HepG2 (cell line): ENCODE measurements at regions not wholly inside any gene's neighbourhood (a gene's known extent, or its start where the extent isn't known, plus 50 kb on each side); places are given as distances from the start of the nearest gene placed in this dataset.

Source experiments
- KAT7 ChIP-seq: IDR thresholded peaks from 2 replicates; pipeline ENCODE4 v1.6.1; 2018; ENCODE audit warnings: borderline replicate concordance, missing compliant biosample characterization
- KAT8 ChIP-seq: IDR thresholded peaks from 2 replicates; pipeline ENCODE4 v1.6.1; 2016; ENCODE audit warnings: missing genetic modification reagents, missing compliant biosample characterization
- MEIS2 ChIP-seq: sonication (generic); formaldehyde crosslinking; IDR thresholded peaks from 2 replicates; pipeline ENCODE4 v1.9.0; 2021; ENCODE audit warnings: mild to moderate bottlenecking, missing genetic modification reagents
- MLLT10 ChIP-seq: sonication (generic); formaldehyde crosslinking; IDR thresholded peaks from 2 replicates; pipeline ENCODE4 v1.4.0; 2020; ENCODE audit warnings: missing genetic modification reagents
- POLR2A ChIP-seq, 2 experiments: IDR thresholded peaks; 2 replicates each; pipeline ENCODE4 v1.6.1; 2011; ENCODE audit warnings: low read depth in 2 of 2, low read length in 2 of 2, mild to moderate bottlenecking in 1 of 2, moderate library complexity in 1 of 2; ENCODE audit not compliant: insufficient read depth in 1 of 2
- RFXANK ChIP-seq: IDR thresholded peaks from 2 replicates; pipeline ENCODE4 v1.6.1; 2016
- SRY ChIP-seq: sonication (generic); formaldehyde crosslinking; IDR thresholded peaks from 2 replicates; pipeline ENCODE4 v1.8.0; 2022; ENCODE audit warnings: mild to moderate bottlenecking, missing genetic modification reagents
- STAG1 ChIP-seq: sonication (generic); formaldehyde crosslinking; IDR thresholded peaks from 2 replicates; pipeline ENCODE4 v1.4.0; 2020; ENCODE audit warnings: missing genetic modification reagents
- TEAD3 ChIP-seq: optimal IDR thresholded peaks from 2 replicates; pipeline ENCODE3; 2016; ENCODE audit warnings: borderline replicate concordance
- ZNF432 ChIP-seq: sonication (generic); formaldehyde crosslinking; IDR thresholded peaks from 2 replicates; pipeline ENCODE4 v1.5.0; 2020; ENCODE audit warnings: missing genetic modification reagents, mild to moderate bottlenecking, borderline replicate concordance
- TF ChIP-seq, protein P1 (sequence below): sonication (generic); formaldehyde crosslinking; IDR thresholded peaks from 2 replicates; pipeline ENCODE4 v1.5.0; 2020; ENCODE audit warnings: mild to moderate bottlenecking, missing genetic modification reagents, moderate library complexity
- TF ChIP-seq, protein P2 (sequence below): sonication (generic); formaldehyde crosslinking; IDR thresholded peaks from 2 replicates; pipeline ENCODE4 v1.8.1; 2023; ENCODE audit warnings: mild to moderate bottlenecking, missing genetic modification reagents
- TF ChIP-seq, protein P3 (sequence below): sonication (generic); formaldehyde crosslinking; IDR thresholded peaks from 2 replicates; pipeline ENCODE4 v1.4.0; 2020; ENCODE audit warnings: missing genetic modification reagents, borderline replicate concordance

DNA sequence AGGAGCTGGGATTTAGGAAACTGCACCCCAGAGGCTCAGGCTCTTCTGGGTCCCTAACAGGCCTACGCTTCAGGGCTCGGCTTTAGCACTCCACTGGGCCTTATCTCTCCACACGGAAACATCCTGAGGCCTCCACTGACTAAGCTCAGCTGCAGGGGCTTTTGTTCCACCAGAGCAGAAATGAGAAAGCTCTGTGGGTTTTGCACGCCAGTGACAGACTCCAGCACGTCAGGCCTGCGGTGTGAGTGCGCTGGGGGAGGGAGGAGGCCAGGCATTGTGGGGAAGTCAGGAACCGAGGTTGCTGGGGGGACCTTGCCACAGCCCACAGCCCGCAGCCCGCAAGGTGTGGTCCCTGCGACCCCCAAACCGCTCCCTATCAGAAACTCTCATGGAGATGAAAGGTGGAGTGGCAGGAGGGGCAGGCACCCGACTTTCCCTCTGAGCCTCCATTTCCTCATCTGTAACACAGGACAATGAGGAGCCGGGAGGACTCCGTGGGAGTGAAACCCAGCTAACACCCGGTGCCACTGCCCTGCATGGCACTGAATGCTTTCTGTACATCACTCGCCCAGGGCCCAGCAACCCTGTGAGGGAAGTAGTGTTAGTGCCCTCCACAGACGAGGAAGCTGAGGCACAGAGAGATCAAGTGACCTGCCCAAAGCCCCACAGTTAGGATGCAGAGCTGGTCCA is 106.5 kb downstream of the TPRA1 start:
- TF ChIP-seq, protein P1, sequence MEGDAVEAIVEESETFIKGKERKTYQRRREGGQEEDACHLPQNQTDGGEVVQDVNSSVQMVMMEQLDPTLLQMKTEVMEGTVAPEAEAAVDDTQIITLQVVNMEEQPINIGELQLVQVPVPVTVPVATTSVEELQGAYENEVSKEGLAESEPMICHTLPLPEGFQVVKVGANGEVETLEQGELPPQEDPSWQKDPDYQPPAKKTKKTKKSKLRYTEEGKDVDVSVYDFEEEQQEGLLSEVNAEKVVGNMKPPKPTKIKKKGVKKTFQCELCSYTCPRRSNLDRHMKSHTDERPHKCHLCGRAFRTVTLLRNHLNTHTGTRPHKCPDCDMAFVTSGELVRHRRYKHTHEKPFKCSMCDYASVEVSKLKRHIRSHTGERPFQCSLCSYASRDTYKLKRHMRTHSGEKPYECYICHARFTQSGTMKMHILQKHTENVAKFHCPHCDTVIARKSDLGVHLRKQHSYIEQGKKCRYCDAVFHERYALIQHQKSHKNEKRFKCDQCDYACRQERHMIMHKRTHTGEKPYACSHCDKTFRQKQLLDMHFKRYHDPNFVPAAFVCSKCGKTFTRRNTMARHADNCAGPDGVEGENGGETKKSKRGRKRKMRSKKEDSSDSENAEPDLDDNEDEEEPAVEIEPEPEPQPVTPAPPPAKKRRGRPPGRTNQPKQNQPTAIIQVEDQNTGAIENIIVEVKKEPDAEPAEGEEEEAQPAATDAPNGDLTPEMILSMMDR: no peak
- no peak for TF ChIP-seq MEIS2 (CRISPR knock-in tag)
- TF ChIP-seq KAT7 (CRISPR knock-in tag): no peak
- TF ChIP-seq POLR2A (IDR thresholded peaks at IDR 0.05; ENCODE audit: insufficient read depth in 1 of 2, low read depth in 2 of 2, low read length in 2 of 2): no peak
- no peak for TF ChIP-seq MLLT10 (CRISPR knock-in tag)
- TF ChIP-seq STAG1 (CRISPR knock-in tag): no peak
- TF ChIP-seq RFXANK (CRISPR knock-in tag): no peak
- no peak for TF ChIP-seq SRY
- TF ChIP-seq TEAD3 (CRISPR knock-in tag): no peak
- TF ChIP-seq, protein P2, sequence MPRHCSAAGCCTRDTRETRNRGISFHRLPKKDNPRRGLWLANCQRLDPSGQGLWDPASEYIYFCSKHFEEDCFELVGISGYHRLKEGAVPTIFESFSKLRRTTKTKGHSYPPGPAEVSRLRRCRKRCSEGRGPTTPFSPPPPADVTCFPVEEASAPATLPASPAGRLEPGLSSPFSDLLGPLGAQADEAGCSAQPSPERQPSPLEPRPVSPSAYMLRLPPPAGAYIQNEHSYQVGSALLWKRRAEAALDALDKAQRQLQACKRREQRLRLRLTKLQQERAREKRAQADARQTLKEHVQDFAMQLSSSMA: no peak
- TF ChIP-seq, protein P3, sequence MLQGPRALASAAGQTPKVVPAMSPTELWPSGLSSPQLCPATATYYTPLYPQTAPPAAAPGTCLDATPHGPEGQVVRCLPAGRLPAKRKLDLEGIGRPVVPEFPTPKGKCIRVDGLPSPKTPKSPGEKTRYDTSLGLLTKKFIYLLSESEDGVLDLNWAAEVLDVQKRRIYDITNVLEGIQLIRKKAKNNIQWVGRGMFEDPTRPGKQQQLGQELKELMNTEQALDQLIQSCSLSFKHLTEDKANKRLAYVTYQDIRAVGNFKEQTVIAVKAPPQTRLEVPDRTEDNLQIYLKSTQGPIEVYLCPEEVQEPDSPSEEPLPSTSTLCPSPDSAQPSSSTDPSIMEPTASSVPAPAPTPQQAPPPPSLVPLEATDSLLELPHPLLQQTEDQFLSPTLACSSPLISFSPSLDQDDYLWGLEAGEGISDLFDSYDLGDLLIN (CRISPR knock-in tag): no peak
- no peak for TF ChIP-seq KAT8 (CRISPR knock-in tag)
- no peak for TF ChIP-seq ZNF432 (CRISPR knock-in tag)
